Fibroblast of lung (primary cell): ENCODE measurements at regions not wholly inside any gene's neighbourhood (a gene's known extent, or its start where the extent isn't known, plus 50 kb on each side); places are given as distances from the start of the nearest gene placed in this dataset.

Experiments used
- DNase-seq, 2 donors: peaks; one replicate each; pipeline versions ENCODE4 v3.0.0 to v3.0.0-alpha.2; 2010; ENCODE audit warnings: low read depth in 2 of 2
- H2AFZ ChIP-seq: 2 replicates; pipeline ENCODE4 v1.5.1; 2012; ENCODE audit warnings: low read length, control low read depth, inconsistent platforms
- H3K27ac ChIP-seq: 2 replicates; pipeline ENCODE4 v1.5.1; 2011; ENCODE audit warnings: low read length, control low read depth; ENCODE audit not compliant: insufficient read depth
- H3K27me3 ChIP-seq: 2 replicates; pipeline ENCODE4 v1.5.1; 2011; ENCODE audit warnings: mild to moderate bottlenecking, low read length; ENCODE audit not compliant: control insufficient read depth, insufficient read depth
- H3K36me3 ChIP-seq: 2 replicates; pipeline ENCODE4 v1.5.1; 2011; ENCODE audit warnings: low read length; ENCODE audit not compliant: control insufficient read depth, insufficient read depth
- H3K4me1 ChIP-seq: 2 replicates; pipeline ENCODE4 v1.5.1; 2011; ENCODE audit warnings: low read length; ENCODE audit not compliant: control insufficient read depth, insufficient read depth; ENCODE audit errors: extremely low read depth
- H3K4me2 ChIP-seq: 2 replicates; pipeline ENCODE4 v1.5.1; 2011; ENCODE audit warnings: low read length, control low read depth; ENCODE audit not compliant: insufficient read depth; ENCODE audit errors: extremely low read depth
- H3K4me3 ChIP-seq, 4 experiments: fragments of 200-600 bp in 1 of 4; sonication (generic) in 1 of 4; replicated peaks in 1 of 4; 2 replicates each; pipeline ENCODE4 v1.5.1; 2011 to 2016; ENCODE audit warnings: low read length in 4 of 4, low read depth in 3 of 4, mild to moderate bottlenecking in 3 of 4, control low read depth in 2 of 4, inconsistent platforms in 1 of 4, mixed read lengths in 1 of 4; ENCODE audit not compliant: insufficient read depth in 1 of 4; ENCODE audit errors: control extremely low read depth in 1 of 4
- H3K79me2 ChIP-seq: 2 replicates; pipeline ENCODE4 v1.5.1; 2012; ENCODE audit warnings: mild to moderate bottlenecking, low read length, inconsistent platforms; ENCODE audit not compliant: control insufficient read depth, insufficient read depth
- H3K9ac ChIP-seq: 2 replicates; pipeline ENCODE4 v1.5.1; 2011; ENCODE audit warnings: mild to moderate bottlenecking, low read length, control low read depth; ENCODE audit not compliant: insufficient read depth
- H3K9me3 ChIP-seq: 2 replicates; pipeline ENCODE4 v1.5.1; 2012; ENCODE audit warnings: low read depth, low read length; ENCODE audit not compliant: control insufficient read depth, insufficient read depth
- H4K20me1 ChIP-seq: 2 replicates; pipeline ENCODE4 v1.5.1; 2011; ENCODE audit warnings: low read length; ENCODE audit not compliant: control insufficient read depth, insufficient read depth; ENCODE audit errors: extremely low read depth
- CTCF ChIP-seq, 2 donors: IDR thresholded peaks in 1 of 2; conservative IDR thresholded peaks in 1 of 2; 1 replicate in 1 of 2; 2 replicates in 1 of 2; pipeline ENCODE4 v1.5.1; 2011 to 2012; ENCODE audit warnings: low read length in 2 of 2, control low read depth in 1 of 2, inconsistent platforms in 1 of 2, low read depth in 1 of 2, mild to moderate bottlenecking in 1 of 2
- EZH2 ChIP-seq: IDR thresholded peaks from 2 replicates; pipeline ENCODE4 v1.5.1; 2012; ENCODE audit warnings: low read length, control low read depth, mild to moderate bottlenecking; ENCODE audit errors: missing control alignments

- Histone ChIP-seq H3K9ac (no peak overlapping the region), H3K4me1 (no peaks in the 10 kb centered on the region), H4K20me1 (no peaks in the 10 kb centered on the region), H3K79me2 (no peaks in the 10 kb centered on the region), H3K27ac (no peak overlapping the region), H3K4me3 (no peak overlapping the region), H3K36me3 (no peaks in the 10 kb centered on the region), H3K4me2 (no peak overlapping the region), H3K9me3 (no peaks in the 10 kb centered on the region), H3K27me3 (no peaks in the 10 kb centered on the region), H2AFZ (no peak overlapping the region)
- peak in 1 of 2 donors; percentile 59 for DNase-seq
- no peak for TF ChIP-seq EZH2
- TF ChIP-seq CTCF (conservative IDR thresholded peaks at IDR 0.05 in 1 of 2, IDR thresholded peaks at IDR 0.05 in 1 of 2; ENCODE audit: low read depth in 1 of 2, low read length in 2 of 2) = no peak
These were observed 806.1 kb downstream of the TNS3 start for GRCh38 chr7:46775776-46776175.

GRCh38 chr7:46775020-46775419, 806.9 kb downstream of the TNS3 start:
- no peak for DNase-seq
- H3K4me1 ChIP-seq = no peaks in the 10 kb centered on the region
- TF ChIP-seq CTCF (conservative IDR thresholded peaks at IDR 0.05 in 1 of 2, IDR thresholded peaks at IDR 0.05 in 1 of 2; ENCODE audit: low read depth in 1 of 2, low read length in 2 of 2) (no peak), EZH2 (no peak)
- H3K27me3 ChIP-seq = no peaks in the 10 kb centered on the region
- no peak overlapping the region for H3K4me2 ChIP-seq
- no peaks in the 10 kb centered on the region for H3K79me2 ChIP-seq
- no peak overlapping the region for H3K4me3 ChIP-seq
- no peaks in the 10 kb centered on the region for H3K36me3 ChIP-seq
- no peaks in the 10 kb centered on the region for H4K20me1 ChIP-seq
- H3K9me3 ChIP-seq = no peaks in the 10 kb centered on the region
- H2AFZ ChIP-seq = no peak overlapping the region
- no peak overlapping the region for H3K27ac ChIP-seq
- H3K9ac ChIP-seq = no peak overlapping the region

GRCh38 chr7:46774515-46774914, 807.4 kb downstream of the TNS3 start:
- TF ChIP-seq CTCF (conservative IDR thresholded peaks at IDR 0.05 in 1 of 2, IDR thresholded peaks at IDR 0.05 in 1 of 2; ENCODE audit: low read depth in 1 of 2, low read length in 2 of 2) (no peak), EZH2 (no peak)
- Histone ChIP-seq H3K4me3 (no peak overlapping the region), H3K79me2 (no peaks in the 10 kb centered on the region), H3K9ac (no peak overlapping the region), H3K36me3 (no peaks in the 10 kb centered on the region), H3K27me3 (no peaks in the 10 kb centered on the region), H3K4me1 (no peaks in the 10 kb centered on the region), H4K20me1 (no peaks in the 10 kb centered on the region), H3K27ac (no peak overlapping the region), H2AFZ (no peak overlapping the region), H3K9me3 (no peaks in the 10 kb centered on the region), H3K4me2 (no peak overlapping the region)
- DNase-seq = peak in 1 of 2 donors; percentile 64
